ENCODE measurements at regions not wholly inside any gene's neighbourhood (a gene's known extent, or its start where the extent isn't known, plus 50 kb on each side); places are given as distances from the start of the nearest gene placed in this dataset.
"Not testable (repeated sequence)": the region's sequence is repeated elsewhere in the genome, so short reads cannot be mapped to it uniquely, and the experiment has no call there.

GRCh38 chr4:72702948-72703347, 133.9 kb upstream of the ADAMTS3 start:
- peaks cover 5% of the 10 kb centered on the region for H3K4me1 ChIP-seq
- H3K36me3 ChIP-seq: no peaks in the 10 kb centered on the region
- no peak for DNase-seq
- H3K9me3 ChIP-seq: no peaks in the 10 kb centered on the region
- no peak for ATAC-seq
- H3K27ac ChIP-seq: no peak overlapping the region
- intact Hi-C loops (cut with DNase I): no loop called here
- H3K4me3 ChIP-seq: no peak overlapping the region
- TF ChIP-seq CTCF (IDR thresholded peaks at IDR 0.05): no peak
- no peaks in the 10 kb centered on the region for H3K27me3 ChIP-seq (ENCODE audit: low read depth)

GRCh38 chr4:72701987-72702819, 133.2 kb upstream of the ADAMTS3 start:
- H3K36me3 ChIP-seq: no peaks in the 10 kb centered on the region

GRCh38 chr4:72690771-72691170, 121.8 kb upstream of the ADAMTS3 start:
- no peak for TF ChIP-seq CTCF (IDR thresholded peaks at IDR 0.05)
- no peaks in the 10 kb centered on the region for H3K36me3 ChIP-seq
- H3K4me1 ChIP-seq: no peaks in the 10 kb centered on the region
- H3K27ac ChIP-seq: no peak overlapping the region
- H3K9me3 ChIP-seq: no peaks in the 10 kb centered on the region
- H3K27me3 ChIP-seq (ENCODE audit: low read depth): no peaks in the 10 kb centered on the region
- ATAC-seq: no peak
- no peak for DNase-seq
- intact Hi-C loops (cut with DNase I): no loop called here
- H3K4me3 ChIP-seq: no peak overlapping the region

More at GRCh38 chr4:72701987-72702819, 133.2 kb upstream of the ADAMTS3 start:
- H3K4me1 ChIP-seq: peaks cover 5% of the 10 kb centered on the region
- no peaks in the 10 kb centered on the region for H3K27me3 ChIP-seq (ENCODE audit: low read depth)
- peak overlapping the region; percentile 47 for H3K4me3 ChIP-seq
- intact Hi-C loops (cut with DNase I): no loop called here
- no peak for DNase-seq
- TF ChIP-seq CTCF (IDR thresholded peaks at IDR 0.05): peak; percentile 56
- no peaks in the 10 kb centered on the region for H3K9me3 ChIP-seq
- no peak overlapping the region for H3K27ac ChIP-seq
- peak in 1 of 2 donors; percentile 81 for ATAC-seq

GRCh38 chr4:72689923-72690322, 120.9 kb upstream of the ADAMTS3 start:
- intact Hi-C loops (cut with DNase I): no loop called here
- DNase-seq (no peak), ATAC-seq (no peak)
- no peaks in the 10 kb centered on the region for H3K36me3 ChIP-seq
- no peak overlapping the region for H3K4me3 ChIP-seq
- no peaks in the 10 kb centered on the region for H3K9me3 ChIP-seq
- H3K27ac ChIP-seq: no peak overlapping the region
- TF ChIP-seq CTCF (IDR thresholded peaks at IDR 0.05): no peak
- no peaks in the 10 kb centered on the region for H3K27me3 ChIP-seq (ENCODE audit: low read depth)
- no peaks in the 10 kb centered on the region for H3K4me1 ChIP-seq

- H3K4me1 ChIP-seq; H3K4me3 ChIP-seq; ATAC-seq; DNase-seq; intact Hi-C loops (cut with DNase I); H3K9me3 ChIP-seq; H3K27ac ChIP-seq; H3K36me3 ChIP-seq; H3K27me3 ChIP-seq (ENCODE audit: low read depth): not testable (repeated sequence)
Measured at GRCh38 chr4:72686390-72686789, 117.4 kb upstream of the ADAMTS3 start.

- ATAC-seq: no peak
- Histone ChIP-seq H3K27ac (no peak overlapping the region), H3K4me1 (no peaks in the 10 kb centered on the region)
Measured at GRCh38 chr4:72679666-72680065, 110.6 kb upstream of the ADAMTS3 start.

More at GRCh38 chr4:72679666-72680065, 110.6 kb upstream of the ADAMTS3 start:
- Histone ChIP-seq H3K36me3 (no peaks in the 10 kb centered on the region), H3K27me3 (ENCODE audit: low read depth) (no peaks in the 10 kb centered on the region), H3K9me3 (no peaks in the 10 kb centered on the region), H3K4me3 (no peak overlapping the region)
- intact Hi-C loops (cut with DNase I): no loop called here
- TF ChIP-seq CTCF (IDR thresholded peaks at IDR 0.05): no peak
- DNase-seq: no peak
